IMR-90 (cell line): ENCODE measurements at regions not wholly inside any gene's neighbourhood (a gene's known extent, or its start where the extent isn't known, plus 50 kb on each side); places are given as distances from the start of the nearest gene placed in this dataset.

ENCODE experiments used
- ATAC-seq: fragments of 200-7000 bp; cut with Tn5 transposase; 2 replicates; pipeline ENCODE4 v1.9.1; 2020; ENCODE audit warnings: low read depth, mild to moderate bottlenecking, moderate library complexity
- BruUV-seq: library from RNA; stranded (reverse); fragments of 400-500 nt; replicated peaks from 2 replicates; lab custom pipeline; 2021; lab: Mats Ljungman, UMichigan
- CTCF ChIA-PET: fragments of 300-600 bp; formaldehyde crosslinking; extraction: SDS; loops from one replicate; lab custom pipeline; 2021; ENCODE audit warnings: antibody characterized with exemption; lab: Yijun Ruan, JAX
- POLR2A ChIA-PET: fragments of 300-600 bp; sonication (Branson Sonifier 250); formaldehyde crosslinking; loops from one replicate; lab custom pipeline; 2022; ENCODE audit warnings: antibody characterized with exemption; ENCODE audit not compliant: unreplicated experiment; lab: Charles Lee
- DNase-seq: peaks from one replicate; pipeline ENCODE4 v3.0.0; 2013
- H2AFZ ChIP-seq: replicated peaks from 2 replicates; pipeline ENCODE3; 2013; ENCODE audit warnings: low read length, mild to moderate bottlenecking; ENCODE audit not compliant: poor library complexity
- H2AK5ac ChIP-seq: 2 replicates; pipeline ENCODE4 v1.6.1; 2013; ENCODE audit warnings: low read depth, low read length, inconsistent platforms
- H2AK9ac ChIP-seq: replicated peaks from 2 replicates; pipeline ENCODE3; 2013; ENCODE audit warnings: mild to moderate bottlenecking, low read depth, low read length, moderate library complexity; ENCODE audit not compliant: poor library complexity
- H2BK120ac ChIP-seq: 2 replicates; pipeline ENCODE4 v1.6.1; 2013; ENCODE audit warnings: low read depth, low read length, inconsistent platforms
- H2BK15ac ChIP-seq: 3 replicates; pipeline ENCODE4 v1.6.1; 2013; ENCODE audit warnings: low read depth, low read length, inconsistent platforms
- H2BK20ac ChIP-seq: 2 replicates; pipeline ENCODE4 v1.6.1; 2013; ENCODE audit warnings: low read depth, mild to moderate bottlenecking, inconsistent platforms, low read length, moderate library complexity
- H2BK5ac ChIP-seq: 2 replicates; pipeline ENCODE4 v1.6.1; 2013; ENCODE audit warnings: mild to moderate bottlenecking, low read depth, low read length, inconsistent platforms; ENCODE audit not compliant: poor library complexity, severe bottlenecking
- H3K14ac ChIP-seq: replicated peaks from 2 replicates; pipeline ENCODE4 v1.6.1; 2013; ENCODE audit warnings: low read depth, low read length, inconsistent platforms
- H3K18ac ChIP-seq: 2 replicates; pipeline ENCODE4 v1.6.1; 2013; ENCODE audit warnings: low read depth, low read length, control low read depth
- H3K23ac ChIP-seq: 2 replicates; pipeline ENCODE4 v1.6.1; 2013; ENCODE audit warnings: low read depth, low read length, inconsistent platforms
- H3K27ac ChIP-seq: 2 replicates; pipeline ENCODE4 v1.5.1; 2013; ENCODE audit warnings: mild to moderate bottlenecking, control low read depth, low read length; ENCODE audit not compliant: insufficient read depth
- H3K27me3 ChIP-seq: 2 replicates; pipeline ENCODE4 v1.6.1; 2013; ENCODE audit warnings: low read length; ENCODE audit not compliant: control insufficient read depth, insufficient read depth
- H3K36me3 ChIP-seq: 2 replicates; pipeline ENCODE4 v1.6.1; 2013; ENCODE audit warnings: low read length, mixed read lengths; ENCODE audit not compliant: control insufficient read depth, insufficient read depth
- H3K4ac ChIP-seq: 2 replicates; pipeline ENCODE4 v1.6.1; 2013; ENCODE audit warnings: low read depth, low read length, inconsistent platforms
- H3K4me1 ChIP-seq: 2 replicates; pipeline ENCODE4 v1.6.1; 2013; ENCODE audit warnings: low read length, mixed read lengths; ENCODE audit not compliant: control insufficient read depth, insufficient read depth
- H3K4me2 ChIP-seq: 2 replicates; pipeline ENCODE4 v1.6.1; 2013; ENCODE audit warnings: low read depth, mild to moderate bottlenecking, control low read depth, low read length, moderate library complexity
- H3K4me3 ChIP-seq: 2 replicates; pipeline ENCODE4 v1.5.1; 2013; ENCODE audit warnings: low read depth, mild to moderate bottlenecking, control low read depth, low read length, moderate library complexity; ENCODE audit not compliant: insufficient read depth
- H3K56ac ChIP-seq: 2 replicates; pipeline ENCODE4 v1.6.1; 2013; ENCODE audit warnings: low read length, inconsistent platforms; ENCODE audit not compliant: insufficient read depth; ENCODE audit errors: extremely low read depth
- H3K79me1 ChIP-seq, 2 experiments: 2 replicates each; pipeline ENCODE4 v1.6.1; 2013; ENCODE audit warnings: low read length in 2 of 2, inconsistent platforms in 1 of 2, low read depth in 1 of 2
- H3K9ac ChIP-seq: 2 replicates; pipeline ENCODE4 v1.6.1; 2013; ENCODE audit warnings: low read depth, low read length, control low read depth
- H3K9me1 ChIP-seq: 2 replicates; pipeline ENCODE4 v1.6.1; 2013; ENCODE audit warnings: low read length, inconsistent platforms; ENCODE audit not compliant: insufficient read depth
- H3K9me3 ChIP-seq: 2 replicates; pipeline ENCODE4 v1.6.1; 2013; ENCODE audit warnings: low read length; ENCODE audit not compliant: control insufficient read depth, insufficient read depth
- H4K20me1 ChIP-seq: 2 replicates; pipeline ENCODE4 v1.6.1; 2013; ENCODE audit warnings: low read length, inconsistent platforms; ENCODE audit not compliant: insufficient read depth
- H4K5ac ChIP-seq: 2 replicates; pipeline ENCODE4 v1.6.1; 2013; ENCODE audit warnings: mild to moderate bottlenecking, low read depth, low read length, control low read depth
- H4K8ac ChIP-seq, 2 experiments: 2 replicates each; pipeline ENCODE4 v1.6.1; 2013; ENCODE audit warnings: low read depth in 2 of 2, low read length in 2 of 2, control low read depth in 1 of 2, inconsistent platforms in 1 of 2
- H4K91ac ChIP-seq: 2 replicates; pipeline ENCODE4 v1.6.1; 2013; ENCODE audit warnings: low read depth, low read length, inconsistent platforms; ENCODE audit not compliant: insufficient read depth
- BHLHE40 ChIP-seq: fragments of 150-350 bp; IDR thresholded peaks from 2 replicates; pipeline ENCODE4 v1.6.1; 2016; ENCODE audit warnings: mild to moderate bottlenecking, low read depth, low read length
- CEBPB ChIP-seq: IDR thresholded peaks from 2 replicates; pipeline ENCODE4 v1.6.1; 2012; ENCODE audit warnings: low read depth, low read length, improper control_type of control experiment
- CHD1 ChIP-seq: IDR thresholded peaks from 2 replicates; pipeline ENCODE4 v1.6.1; 2012; ENCODE audit warnings: low read depth, low read length, improper control_type of control experiment
- CTCF ChIP-seq: conservative IDR thresholded peaks from 2 replicates; pipeline ENCODE4 v1.5.1; 2012; ENCODE audit warnings: mild to moderate bottlenecking, low read depth, low read length, improper control_type of control experiment
- ELK1 ChIP-seq: fragments of 150-350 bp; IDR thresholded peaks from 2 replicates; pipeline ENCODE4 v1.6.1; 2016; ENCODE audit warnings: low read depth, mild to moderate bottlenecking, low read length, moderate library complexity, borderline replicate concordance
- FOS ChIP-seq: fragments of 150-350 bp; IDR thresholded peaks from 2 replicates; pipeline ENCODE4 v1.6.1; 2016; ENCODE audit warnings: low read depth, low read length
- MAFK ChIP-seq: IDR thresholded peaks from 2 replicates; pipeline ENCODE4 v1.6.1; 2012; ENCODE audit warnings: low read depth, low read length, improper control_type of control experiment
- MAZ ChIP-seq: IDR thresholded peaks from 2 replicates; pipeline ENCODE4 v1.6.1; 2012; ENCODE audit warnings: low read depth, mild to moderate bottlenecking, low read length, improper control_type of control experiment, moderate library complexity, borderline replicate concordance
- MXI1 ChIP-seq: IDR thresholded peaks from 2 replicates; pipeline ENCODE4 v1.6.1; 2012; ENCODE audit warnings: low read depth, mild to moderate bottlenecking, low read length, moderate library complexity, borderline replicate concordance
- NFE2L2 ChIP-seq: fragments of 150-350 bp; IDR thresholded peaks from 2 replicates; pipeline ENCODE4 v1.6.1; 2016; ENCODE audit warnings: low read depth, mild to moderate bottlenecking, low read length
- POLR2A ChIP-seq: IDR thresholded peaks from 2 replicates; pipeline ENCODE4 v1.6.1; 2012; ENCODE audit warnings: mild to moderate bottlenecking, low read depth, low read length
- RAD21 ChIP-seq: IDR thresholded peaks from 2 replicates; pipeline ENCODE4 v1.6.1; 2012; ENCODE audit warnings: low read length, improper control_type of control experiment
- RCOR1 ChIP-seq: IDR thresholded peaks from 2 replicates; pipeline ENCODE4 v1.6.1; 2012; ENCODE audit warnings: mild to moderate bottlenecking, low read length, improper control_type of control experiment; ENCODE audit not compliant: insufficient replicate concordance
- RFX5 ChIP-seq: IDR thresholded peaks from 2 replicates; pipeline ENCODE4 v1.8.0; 2012; ENCODE audit warnings: low read depth, mild to moderate bottlenecking, low read length, moderate library complexity
- SMC3 ChIP-seq: fragments of 150-350 bp; IDR thresholded peaks from 2 replicates; pipeline ENCODE4 v1.6.1; 2016; ENCODE audit warnings: low read depth, mild to moderate bottlenecking, antibody characterized with exemption, low read length, moderate library complexity
- USF2 ChIP-seq: fragments of 150-350 bp; IDR thresholded peaks from 2 replicates; pipeline ENCODE4 v1.6.1; 2017; ENCODE audit warnings: mild to moderate bottlenecking, antibody characterized with exemption, low read length, low read depth
- WGBS, 2 experiments: methylation state at CpG; one replicate each; pipeline versions ENCODE4 v1.1.5 to v1.1.7; 2013; ENCODE audit warnings: missing lambda C conversion rate in 2 of 2; ENCODE audit not compliant: insufficient read length in 1 of 2; ENCODE audit errors: extremely low coverage in 2 of 2; 5-methylcytosine and 5-hydroxymethylcytosine counted together
- dilution Hi-C: fragments of 300-500 bp; cut with HindIII; formaldehyde crosslinking; loops from one replicate; pipeline ENCODE4 v1.14.3; 2018; ENCODE audit warnings: low sequenced_read_pairs; ENCODE audit not compliant: unreplicated experiment
- in situ Hi-C: fragments of 300-500 bp; cut with MboI; formaldehyde crosslinking; loops from 3 replicates; pipeline ENCODE4 v1.14.3; 2019; ENCODE audit warnings: low sequenced_read_pairs, inconsistent platforms, mixed read lengths
- intact Hi-C: fragments of 100-400 bp; cut with micrococcal nuclease; formaldehyde crosslinking; loops from 2 replicates; pipeline ENCODE4 v1.10.0; 2022

GRCh38 chr6:4592026-4592425, 184.2 kb upstream of the CDYL start:
- in situ Hi-C loops (no loop called here), dilution Hi-C loops (no loop called here), intact Hi-C loops (no loop called here)
- no CpG with 5 or more reads among the region's 2 CpGs for WGBS, 2 experiments
- DNase-seq (no peak), ATAC-seq (no peak)
- Histone ChIP-seq H4K91ac (no peak overlapping the region), H2AK5ac (no peak overlapping the region), H3K4ac (no peak overlapping the region), H3K27me3 (no peaks in the 10 kb centered on the region), H2BK5ac (no peak overlapping the region), H2BK20ac (no peak overlapping the region), H3K27ac (no peak overlapping the region), H2BK15ac (no peak overlapping the region), H3K56ac (no peak overlapping the region), H2BK120ac (no peak overlapping the region), H3K23ac (no peak overlapping the region), H3K18ac (no peak overlapping the region), H2AFZ (no peak overlapping the region), H3K14ac (no peak overlapping the region), H3K9me1 (no peaks in the 10 kb centered on the region), H3K4me1 (no peaks in the 10 kb centered on the region), H3K9ac (no peak overlapping the region), H3K4me2 (no peak overlapping the region), H3K36me3 (no peaks in the 10 kb centered on the region), H4K5ac (no peak overlapping the region), H3K4me3 (no peak overlapping the region), H3K79me1 (no peaks in the 10 kb centered on the region), H2AK9ac (no peak overlapping the region), H4K8ac (no peak overlapping the region), H4K20me1 (no peaks in the 10 kb centered on the region), H3K9me3 (no peaks in the 10 kb centered on the region)
- BruUV-seq: no TSS peak
- TF ChIP-seq RFX5: no peak
- TF ChIP-seq POLR2A: no peak
- no peak for TF ChIP-seq CHD1
- no peak for TF ChIP-seq FOS
- no peak for TF ChIP-seq ELK1
- TF ChIP-seq MAFK: no peak
- no peak for TF ChIP-seq NFE2L2
- TF ChIP-seq USF2: no peak
- TF ChIP-seq CTCF: no peak
- no peak for TF ChIP-seq BHLHE40
- TF ChIP-seq RAD21: no peak
- no peak for TF ChIP-seq MXI1
- no peak for TF ChIP-seq RCOR1
- TF ChIP-seq SMC3: no peak
- no peak for TF ChIP-seq MAZ
- TF ChIP-seq CEBPB: no peak
- POLR2A ChIA-PET: no interaction called here
- CTCF ChIA-PET: no interaction called here
